NCI-H1694 (cell line): ENCODE measurements at regions not wholly inside any gene's neighbourhood (a gene's known extent, or its start where the extent isn't known, plus 50 kb on each side); places are given as distances from the start of the nearest gene placed in this dataset.
A peak's percentile ranks its signal among the peaks of the same experiment; 100 is the strongest.

Experiments used
- DNase-seq: peaks from one replicate; lab custom pipeline; 2025; lab: John Stamatoyannopoulos, UW

GRCh38 chr6:99073223-99073622 lies 125.5 kb upstream of the FBXL4 start:
- DNase-seq, result no peak

DNA sequence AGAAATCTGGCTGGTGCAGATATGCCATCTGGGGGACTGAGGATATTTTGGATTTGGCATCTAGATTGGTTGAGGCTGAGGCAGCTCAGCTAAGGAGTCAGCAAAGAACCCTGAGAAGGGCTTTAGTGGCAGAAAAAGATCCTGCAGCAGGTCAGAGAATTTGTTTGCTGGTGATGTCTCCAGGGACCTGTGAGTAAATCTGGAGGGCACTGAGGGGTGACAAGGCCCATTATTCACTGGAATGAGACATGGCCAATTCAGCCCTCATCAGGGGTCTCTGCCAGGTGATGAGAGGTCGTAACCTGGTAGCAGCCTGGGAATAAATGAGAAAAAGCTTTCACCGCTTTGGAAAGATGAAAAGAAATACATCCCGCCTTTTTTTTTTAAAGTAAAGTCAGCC lies 118.3 kb upstream of the FBXL4 start:
- DNase-seq, result no peak

- DNase-seq, result no peak
Measured at GRCh38 chr6:99064834-99065233, 117.1 kb upstream of the FBXL4 start.

DNA sequence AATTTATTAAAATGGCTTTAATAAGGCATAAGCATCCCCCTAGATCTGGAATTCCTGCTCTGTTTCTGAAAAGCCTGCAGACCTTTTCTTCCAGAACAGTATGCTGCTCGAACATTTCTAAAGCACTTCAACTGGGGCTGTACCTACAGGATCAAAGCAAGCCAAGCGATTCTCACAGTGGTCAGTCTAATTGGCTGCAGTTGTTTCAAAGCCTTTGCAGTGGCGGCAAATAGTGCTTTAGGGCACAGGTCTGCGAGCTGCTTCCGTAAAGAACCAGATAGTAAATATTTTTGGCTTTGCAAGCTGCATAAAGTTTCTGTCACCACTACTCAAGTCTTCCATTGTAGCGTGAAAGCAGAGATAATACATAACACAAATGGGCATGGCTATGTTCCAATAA lies 88.9 kb upstream of the FBXL4 start:
- DNase-seq, result no peak

DNA sequence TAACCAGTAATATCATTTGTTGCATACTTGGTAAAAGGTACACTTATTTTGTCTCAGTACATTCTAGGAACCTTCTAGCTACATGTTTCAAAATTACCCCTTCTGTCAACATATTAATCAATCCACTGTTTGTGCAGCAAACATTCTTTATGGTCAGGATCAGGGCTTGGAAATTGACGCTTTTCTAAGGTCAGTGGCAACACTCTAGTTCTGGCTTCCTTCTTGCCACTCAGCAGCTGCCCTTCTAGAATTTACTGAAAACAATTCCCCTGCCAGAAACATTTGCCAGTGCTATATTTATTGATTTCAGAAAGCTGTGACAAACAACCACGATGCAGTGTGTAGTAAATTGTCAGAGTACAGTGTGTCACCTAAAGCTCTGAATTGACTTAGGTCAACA lies 84.7 kb upstream of the FBXL4 start:
- no peak for DNase-seq

DNA sequence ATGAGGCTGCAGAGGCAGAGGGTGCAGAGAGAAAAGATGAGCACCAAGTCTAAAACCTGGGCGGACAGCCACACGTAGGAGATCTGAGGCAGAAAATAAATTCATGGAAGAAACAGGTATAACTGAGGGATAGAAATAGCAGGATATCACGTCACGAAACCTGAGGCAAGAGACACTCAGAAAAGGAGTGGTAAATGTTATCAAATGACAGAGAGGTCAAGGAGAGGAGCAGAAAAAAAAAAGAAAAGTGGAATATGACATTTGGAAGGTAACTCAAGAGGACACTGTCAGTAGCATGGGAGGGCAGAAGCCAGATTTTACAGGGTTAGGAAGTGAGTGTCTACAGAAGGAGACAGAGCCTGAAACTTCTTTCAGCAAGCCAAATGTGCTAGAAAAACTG lies 84.2 kb upstream of the FBXL4 start:
- DNase-seq, result no peak

DNA sequence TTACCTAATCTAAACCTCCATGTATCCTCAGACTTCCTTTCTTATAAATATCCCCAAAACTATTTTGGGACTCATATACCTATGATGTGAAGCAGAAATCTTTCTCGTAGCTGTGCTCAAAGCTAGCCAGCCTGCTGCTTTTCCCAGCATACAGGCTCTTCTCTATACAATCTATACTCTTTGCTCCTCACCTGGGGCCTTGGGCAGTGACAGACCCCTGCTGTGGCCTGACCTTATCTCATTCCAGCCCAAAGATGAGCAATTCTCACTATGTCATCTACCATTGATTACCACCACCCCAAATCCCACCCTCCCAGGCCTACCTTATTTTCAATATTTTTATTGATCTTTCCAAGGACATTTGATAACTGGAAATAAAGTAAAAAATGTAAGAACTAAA lies 83.2 kb upstream of the FBXL4 start:
- DNase-seq, result no peak

DNA sequence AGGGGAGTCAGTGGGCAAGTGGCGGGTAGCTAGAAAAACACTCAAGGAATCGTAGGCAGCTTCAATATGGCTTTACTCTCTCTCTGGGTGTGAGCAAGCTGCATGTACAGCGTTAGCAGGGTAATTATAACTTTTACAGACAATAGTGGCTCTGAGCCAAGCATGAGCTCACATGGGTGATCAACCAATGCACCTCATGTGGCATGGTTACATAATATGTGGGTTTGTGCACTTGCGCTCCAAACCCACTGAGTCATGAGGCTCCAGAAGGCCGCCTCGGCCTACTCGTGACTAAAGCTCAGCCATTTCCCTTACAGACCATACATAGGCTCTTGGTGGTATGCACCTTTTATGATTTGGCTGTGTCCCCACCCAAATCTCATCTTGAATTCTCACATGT lies 78.4 kb upstream of the FBXL4 start:
- no peak for DNase-seq

DNA sequence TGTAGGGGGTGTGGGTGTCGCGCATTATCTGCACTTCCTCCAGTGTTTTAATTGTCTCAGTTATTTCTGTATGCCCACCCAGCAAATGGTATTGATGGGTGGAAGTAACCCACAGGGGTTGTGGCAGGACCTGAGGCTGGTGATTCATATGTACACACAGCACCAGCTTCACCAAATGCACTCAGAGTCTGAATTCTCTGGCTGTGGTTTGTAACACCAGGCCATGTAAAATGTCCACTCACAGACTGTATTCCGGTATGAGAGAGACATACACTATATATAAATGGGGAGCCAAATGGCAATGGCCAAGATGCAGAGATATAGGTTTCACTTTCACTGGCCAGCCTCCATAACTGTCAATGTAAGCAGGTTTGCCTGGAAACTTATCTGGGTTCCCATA lies 76.3 kb upstream of the FBXL4 start:
- no peak for DNase-seq

GRCh38 chr6:99022039-99022609 lies 74.4 kb upstream of the FBXL4 start:
- no peak for DNase-seq

- no peak for DNase-seq
Measured at GRCh38 chr6:99019381-99019780, 71.6 kb upstream of the FBXL4 start.

GRCh38 chr6:99017150-99017549 lies 69.4 kb upstream of the FBXL4 start:
- DNase-seq, result no peak

- DNase-seq, result no peak
Measured at GRCh38 chr6:99016355-99016754, 68.6 kb upstream of the FBXL4 start.

DNA sequence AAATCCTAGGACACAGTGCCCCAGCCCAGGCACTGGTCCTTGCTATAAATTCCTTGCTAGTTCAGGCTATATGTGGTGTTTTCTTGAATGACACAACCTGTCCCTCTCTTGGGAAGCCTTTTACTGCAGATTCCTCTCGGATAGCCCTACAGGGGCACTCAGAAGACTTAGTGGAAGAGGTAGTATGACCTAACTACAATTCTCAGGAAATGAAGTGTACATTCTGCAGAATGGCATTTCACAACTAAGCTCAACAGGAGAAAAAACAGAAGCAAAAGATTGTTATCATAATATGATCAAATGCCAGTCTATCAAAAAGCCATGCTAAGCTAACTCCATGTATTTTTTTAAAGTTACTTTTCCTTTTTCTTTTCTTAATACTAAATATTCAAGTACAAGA lies 66.3 kb upstream of the FBXL4 start:
- DNase-seq, result no peak

DNA sequence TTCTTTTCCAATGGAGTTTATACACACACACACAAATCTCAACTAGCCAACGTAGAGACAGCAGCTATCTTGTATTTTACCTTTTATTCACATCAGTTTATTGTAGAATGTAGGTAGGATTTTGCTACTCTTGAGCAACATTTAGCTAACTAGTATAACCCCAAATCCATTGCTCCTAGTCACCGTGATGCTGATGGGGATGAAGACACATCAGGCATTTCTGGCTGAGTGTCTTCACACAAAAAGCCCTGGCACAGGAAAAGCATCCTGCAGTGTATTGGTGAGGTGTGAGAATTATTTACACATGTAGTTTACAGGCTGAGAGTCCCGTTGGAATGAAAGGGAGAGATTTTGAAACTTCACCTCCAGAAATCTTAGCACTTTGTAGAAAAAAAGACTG lies 65.9 kb upstream of the FBXL4 start:
- no peak for DNase-seq

DNA sequence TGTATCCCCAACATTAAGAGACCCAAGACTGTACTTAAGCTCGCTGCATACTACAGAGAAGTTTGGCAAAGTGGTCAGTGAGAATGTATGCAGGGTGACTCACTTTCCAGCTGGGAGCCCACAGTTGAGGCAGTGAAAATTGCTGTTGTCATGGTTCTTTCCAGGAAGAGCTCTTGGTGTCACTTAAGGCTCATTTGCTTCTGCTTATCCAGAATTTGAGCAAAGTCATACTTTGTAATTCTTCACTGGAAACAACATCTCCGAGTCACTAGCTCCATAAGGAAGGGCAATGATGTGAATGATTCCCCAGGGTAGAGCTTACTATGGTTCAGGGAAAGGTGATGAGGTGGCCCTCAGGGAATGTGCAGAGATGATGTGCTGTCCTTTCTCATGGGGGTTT lies 65.4 kb upstream of the FBXL4 start:
- no peak for DNase-seq

- DNase-seq, result no peak
Measured at GRCh38 chr6:99011151-99011550, 63.4 kb upstream of the FBXL4 start.

- peak; percentile 10 for DNase-seq
Measured at GRCh38 chr6:99002831-99003230, 55.1 kb upstream of the FBXL4 start.

DNA sequence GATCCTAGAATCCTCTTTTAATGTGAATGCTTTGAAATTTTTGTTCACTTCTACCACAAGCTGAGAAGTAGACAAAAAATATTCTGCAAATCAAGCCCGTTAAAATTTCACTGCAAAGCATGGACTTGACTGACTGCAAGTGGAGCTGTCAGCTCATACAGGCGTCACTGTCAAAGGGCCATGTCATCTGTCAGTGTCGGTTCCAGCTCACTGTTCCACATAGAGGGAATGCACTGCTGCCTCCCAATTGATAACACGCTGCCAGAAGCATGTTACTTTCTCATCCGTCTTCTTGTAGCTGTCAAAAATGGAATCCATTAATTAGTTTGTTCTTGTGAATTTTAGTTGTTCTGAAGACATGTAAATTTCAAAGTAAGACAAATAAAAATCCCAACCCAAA lies 50.4 kb upstream of the FBXL4 start:
- DNase-seq, result no peak
